ENCODE measurements at regions not wholly inside any gene's neighbourhood (a gene's known extent, or its start where the extent isn't known, plus 50 kb on each side); places are given as distances from the start of the nearest gene placed in this dataset.

DNA sequence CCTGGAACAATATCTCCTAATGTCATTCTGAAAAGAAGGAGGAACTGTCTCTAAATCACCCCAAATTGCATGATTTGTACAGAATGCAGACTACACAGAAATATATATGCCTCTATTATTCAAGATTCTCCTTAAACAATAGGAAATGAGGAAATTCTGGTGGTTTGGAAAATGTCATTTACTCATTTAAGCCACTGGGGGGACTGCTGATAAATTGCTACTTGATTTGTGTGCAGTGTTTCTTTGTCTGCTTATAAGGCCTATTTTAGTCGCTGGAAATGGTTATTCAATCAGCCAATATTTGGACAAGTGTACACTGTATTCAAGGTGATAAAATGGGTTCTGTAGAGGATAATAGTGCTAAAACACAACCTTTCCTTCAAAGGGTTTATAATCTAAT, 801.9 kb upstream of the CELF4 start:
- DNase-seq, result no peak

DNA sequence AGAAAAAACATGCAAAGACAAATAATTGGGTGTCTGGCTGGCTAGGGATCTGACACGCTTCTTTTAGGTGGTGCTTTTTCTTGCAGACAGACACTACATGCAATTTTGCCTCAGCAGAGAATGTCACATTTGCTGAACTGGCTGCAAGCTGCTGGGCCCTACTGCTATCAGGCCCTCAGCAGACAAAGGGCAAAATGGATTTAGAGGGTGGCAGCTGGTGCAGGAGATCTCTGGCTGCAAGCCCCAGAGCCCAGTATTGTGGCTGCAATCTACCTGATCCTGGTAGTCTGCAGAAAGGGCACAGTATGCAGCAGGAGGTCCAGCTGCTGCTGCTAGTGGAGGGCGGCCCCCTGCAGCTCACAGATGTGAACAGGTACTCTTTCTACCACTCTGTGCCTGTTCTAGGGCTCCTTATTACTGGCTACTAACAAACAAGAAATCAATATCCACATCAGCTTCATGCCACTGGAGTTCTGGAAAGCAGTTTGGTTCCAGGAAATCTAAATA, 796.7 kb upstream of the CELF4 start:
- DNase-seq, result peak; percentile 76

DNA sequence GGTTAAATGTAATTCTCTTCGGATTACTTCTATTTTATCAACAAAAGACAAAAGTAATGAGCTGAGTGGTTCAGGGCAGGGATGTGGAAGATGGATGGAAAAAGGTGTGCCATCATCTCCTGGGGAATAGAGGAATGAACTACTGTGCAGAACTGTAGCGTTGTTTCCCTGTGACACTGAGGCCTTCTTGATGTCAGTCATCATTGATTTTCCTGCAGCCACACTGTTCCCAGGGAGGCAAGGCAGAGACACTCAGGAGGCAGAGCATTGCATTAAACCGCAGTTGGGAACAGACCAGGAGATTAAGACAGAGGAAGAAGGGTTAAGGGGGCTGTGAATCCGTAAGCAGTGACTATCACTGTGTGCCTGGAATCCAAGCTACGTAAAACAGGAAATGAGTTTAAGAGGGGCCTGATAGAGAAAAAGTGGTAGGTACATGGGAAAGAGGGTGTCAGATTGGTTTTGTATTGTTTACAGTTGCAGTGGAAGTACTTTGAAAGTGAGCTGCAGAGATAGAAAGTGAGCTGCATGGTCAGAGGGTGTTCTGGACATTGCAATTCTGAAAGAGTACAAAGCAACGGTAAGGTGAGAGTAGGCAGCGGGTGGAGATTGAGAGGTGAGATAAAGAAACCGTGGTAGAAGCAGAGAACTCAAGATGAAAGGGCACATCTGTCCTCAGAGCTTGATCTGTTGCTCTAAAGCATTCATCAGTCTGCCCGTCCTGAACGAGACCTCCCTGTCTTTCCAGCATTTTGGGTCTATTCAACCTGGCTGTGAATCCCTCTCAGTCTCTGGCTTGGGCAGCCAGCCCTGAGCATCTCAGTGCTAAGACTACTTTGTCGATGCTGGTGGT, 793.4 kb upstream of the CELF4 start:
- DNase-seq, result no peak

DNA sequence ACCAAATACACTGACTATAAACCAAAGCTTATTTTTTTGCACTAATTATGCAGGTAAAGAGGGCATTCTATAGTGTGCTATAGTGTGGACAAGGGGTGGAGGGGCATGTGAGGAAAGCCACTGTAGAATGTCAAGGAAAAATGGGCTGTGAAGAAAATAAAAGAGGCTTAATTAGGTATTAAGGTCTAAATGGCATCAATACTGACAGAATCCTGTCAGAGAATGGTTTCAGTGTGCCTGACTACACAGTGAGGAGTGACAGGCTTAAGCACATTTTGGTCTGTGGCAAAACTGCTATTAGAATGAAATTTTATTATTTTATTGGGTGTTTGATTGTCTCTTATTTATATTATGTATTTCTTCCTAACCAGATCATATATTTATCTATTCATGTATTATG, 787.6 kb upstream of the CELF4 start:
- DNase-seq, result no peak

DNA sequence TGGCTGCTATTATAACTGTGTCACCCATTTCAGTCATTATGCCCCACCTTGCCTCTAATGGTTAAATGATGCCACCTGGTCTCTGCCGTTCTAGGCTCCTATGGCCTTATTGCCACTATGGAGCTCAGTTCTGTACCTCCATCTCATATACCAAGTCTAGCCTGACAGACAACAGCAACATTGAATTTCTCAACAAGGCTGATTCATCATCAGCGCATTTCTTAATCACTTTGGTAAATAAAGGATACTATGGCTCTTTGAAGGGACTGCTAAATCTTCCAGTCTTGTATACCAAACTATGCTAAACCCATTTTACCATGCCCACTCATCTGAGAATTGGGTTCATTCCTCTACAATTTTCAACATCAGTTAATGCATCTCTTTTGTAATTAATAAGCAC, 784.5 kb upstream of the CELF4 start:
- DNase-seq, result no peak

DNA sequence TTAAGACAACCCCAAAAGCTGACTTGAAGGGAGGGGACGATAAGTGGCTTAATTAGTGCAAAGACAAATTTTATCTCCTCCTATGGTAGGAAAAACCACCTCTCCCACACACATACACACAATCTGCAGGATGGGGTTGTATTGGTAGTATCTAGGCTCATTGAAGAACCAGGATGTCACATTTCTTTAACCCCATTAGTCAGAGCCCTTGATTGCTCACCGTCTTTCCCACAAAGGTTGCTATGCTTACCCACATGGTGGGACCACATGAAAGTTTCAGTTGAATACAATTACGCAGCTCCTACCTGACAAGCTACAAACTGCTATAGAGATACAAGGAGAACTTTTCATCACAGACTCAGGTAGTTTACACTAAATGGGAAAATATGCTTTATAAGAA, 765.0 kb upstream of the CELF4 start:
- no peak for DNase-seq

DNA sequence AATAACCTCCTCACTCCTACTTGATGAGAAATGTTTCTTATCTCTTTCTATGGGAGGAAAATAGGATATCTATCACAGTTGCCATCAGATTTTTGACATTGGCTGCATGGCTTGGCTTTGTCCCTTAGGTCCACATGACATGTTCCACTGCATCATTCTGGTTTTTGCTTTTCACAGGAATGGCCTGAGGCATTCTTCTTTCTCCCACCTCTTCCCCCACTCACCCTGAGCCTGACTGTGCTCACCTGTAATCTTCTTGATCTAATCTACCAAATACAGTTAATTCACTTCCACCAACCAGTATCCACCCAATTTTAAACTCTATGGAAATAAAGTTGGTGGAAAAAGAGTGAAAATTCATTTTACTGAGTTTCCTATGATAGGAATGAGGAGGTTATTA, 763.5 kb upstream of the CELF4 start:
- DNase-seq, result no peak

DNA sequence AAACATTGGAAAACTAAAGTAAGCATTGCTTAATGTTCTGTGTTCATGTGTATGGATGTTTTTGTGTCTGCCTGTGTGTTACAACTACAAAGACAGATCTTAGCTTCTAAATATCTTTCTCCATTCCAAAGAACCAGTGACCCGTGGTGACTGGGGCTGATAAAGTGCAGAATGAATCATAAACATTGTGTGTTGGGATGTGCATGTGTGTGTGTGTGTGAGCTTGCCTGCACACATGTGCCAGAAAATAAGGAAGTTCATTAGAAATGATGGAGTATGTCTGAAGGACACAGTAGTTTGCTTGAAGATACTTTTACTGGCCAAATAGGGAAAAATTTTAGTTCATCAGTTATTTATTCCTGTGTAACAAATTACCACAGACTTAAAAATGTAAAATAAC, 756.6 kb upstream of the CELF4 start:
- DNase-seq, result no peak

DNA sequence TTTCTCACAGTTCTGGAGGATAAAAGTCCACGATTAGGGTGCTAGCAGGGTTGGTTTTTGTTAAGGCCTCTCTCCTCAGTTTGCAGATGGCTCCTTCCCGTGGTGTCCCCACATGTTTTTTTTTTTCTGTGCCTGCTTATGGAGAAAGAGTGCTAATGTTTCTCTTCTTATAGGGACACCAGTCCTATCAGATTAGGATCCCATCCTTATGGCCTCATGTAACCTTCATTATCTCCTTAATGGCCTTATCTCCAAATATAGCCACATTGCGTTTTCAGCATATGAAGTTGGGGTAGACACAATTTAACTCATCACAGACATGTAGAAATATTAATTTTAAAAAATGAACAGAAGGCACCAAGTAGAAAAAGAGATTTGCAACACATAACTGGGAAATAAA, 755.7 kb upstream of the CELF4 start:
- DNase-seq, result no peak

DNA sequence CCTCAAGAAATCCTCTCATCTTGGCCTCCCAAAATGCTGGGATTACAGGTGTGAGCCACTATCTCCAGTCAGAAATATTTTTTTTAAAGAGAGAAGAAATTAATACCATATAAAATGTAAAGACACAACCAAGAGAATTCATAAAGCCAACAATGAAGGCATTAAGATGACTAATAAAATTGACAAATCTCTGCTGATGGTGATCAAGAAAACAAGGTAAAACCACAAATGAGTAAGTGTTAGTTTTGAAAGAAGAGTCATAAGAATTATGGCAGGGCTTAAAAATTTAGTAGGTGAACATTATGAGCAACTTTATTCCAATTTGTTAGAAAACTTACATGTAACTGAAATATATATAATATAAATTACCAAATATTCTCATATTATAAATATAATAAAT, 752.8 kb upstream of the CELF4 start:
- DNase-seq, result no peak

DNA sequence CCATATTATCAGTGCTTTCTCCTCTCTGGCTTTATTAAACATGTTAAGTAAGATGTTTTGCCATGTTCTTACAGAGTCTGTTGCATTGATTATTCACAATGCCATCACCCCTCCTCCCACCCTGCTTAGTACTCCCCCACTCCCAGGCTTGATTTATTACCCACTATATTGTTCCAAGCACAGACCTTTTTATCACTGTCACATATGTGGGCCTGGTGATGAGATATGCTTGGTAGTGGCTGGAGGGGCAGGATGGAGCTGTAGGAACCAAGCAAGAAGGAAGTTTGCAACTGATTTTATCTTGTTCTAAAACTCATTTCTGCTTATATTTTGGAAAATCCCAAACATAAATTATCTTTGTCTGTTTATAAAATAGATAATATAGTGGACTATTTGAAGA, 748.2 kb upstream of the CELF4 start:
- DNase-seq, result no peak

DNA sequence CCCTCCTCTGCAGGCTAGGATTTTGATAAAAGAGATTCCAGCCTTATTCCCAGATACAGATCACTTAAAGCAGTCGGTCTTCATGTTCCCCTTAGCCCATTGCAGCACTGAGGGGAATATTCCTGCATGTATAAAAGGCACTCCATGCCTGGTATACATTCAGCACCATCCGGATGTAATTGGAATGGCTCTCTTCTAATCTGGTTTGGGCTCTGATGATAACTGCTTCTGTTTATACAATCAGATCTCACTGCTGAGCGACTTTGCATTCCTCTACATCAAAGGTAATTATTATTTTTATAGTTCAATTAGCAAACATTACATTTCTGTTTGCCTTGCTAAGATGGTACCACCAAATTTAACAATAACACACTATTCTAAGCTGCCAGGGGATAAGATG, 746.9 kb upstream of the CELF4 start:
- no peak for DNase-seq

DNA sequence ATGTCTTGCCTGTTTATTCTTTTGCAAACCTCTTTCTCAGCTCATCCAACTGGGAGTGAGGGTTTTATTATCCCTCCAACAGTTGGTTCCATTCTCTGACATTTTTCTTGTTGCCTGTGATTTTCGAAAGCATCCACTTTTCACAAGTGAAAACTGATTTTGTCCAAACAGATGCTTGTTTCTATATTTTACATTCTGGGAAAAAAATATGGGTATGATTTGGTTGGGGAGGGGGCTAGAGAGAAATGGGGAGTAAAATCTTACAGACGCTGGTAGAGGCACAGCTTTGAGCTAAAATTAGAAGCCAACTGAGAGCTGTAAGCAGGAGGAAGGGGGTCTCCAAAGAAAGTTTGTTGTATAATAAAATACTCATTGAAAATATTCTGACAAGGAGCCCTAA, 745.3 kb upstream of the CELF4 start:
- no peak for DNase-seq

DNA sequence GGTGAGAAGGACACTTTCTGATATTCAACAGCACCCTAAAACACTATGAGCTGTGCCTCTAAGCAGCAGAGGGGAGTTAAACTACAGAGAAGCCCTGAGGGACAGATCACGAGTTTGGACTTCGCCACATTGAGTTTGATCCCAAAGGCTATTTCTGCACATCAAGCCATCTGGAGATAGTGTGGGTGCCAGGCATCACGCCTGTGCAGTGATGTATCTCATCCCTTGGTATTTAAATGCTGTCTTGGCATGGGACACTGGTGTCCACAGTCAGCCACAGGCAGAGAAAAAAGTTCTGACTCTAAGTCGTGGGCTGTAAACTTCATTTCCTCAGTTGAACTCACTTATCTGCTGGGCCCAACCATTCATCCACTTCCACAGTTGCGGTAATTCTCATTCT, 742.3 kb upstream of the CELF4 start:
- DNase-seq, result no peak

DNA sequence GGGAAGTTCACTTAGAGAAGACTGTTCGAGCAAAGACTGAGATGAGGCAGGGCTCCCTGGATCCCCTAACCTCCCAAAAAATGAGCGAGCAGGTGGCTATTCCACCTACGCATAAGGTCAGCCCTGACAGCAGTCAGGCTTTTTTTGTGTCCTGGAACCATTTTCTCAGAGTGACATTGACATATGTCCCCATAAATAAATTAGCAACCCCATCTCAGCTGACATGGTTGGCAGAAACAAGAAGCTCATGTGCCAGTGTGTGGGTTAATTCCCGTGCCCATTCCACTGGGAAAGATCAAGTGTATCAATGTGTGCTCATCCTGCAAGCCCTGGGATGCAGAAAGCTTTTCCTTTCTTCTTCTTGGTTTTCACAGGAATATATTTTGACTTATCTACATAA, 740.4 kb upstream of the CELF4 start:
- no peak for DNase-seq

DNA sequence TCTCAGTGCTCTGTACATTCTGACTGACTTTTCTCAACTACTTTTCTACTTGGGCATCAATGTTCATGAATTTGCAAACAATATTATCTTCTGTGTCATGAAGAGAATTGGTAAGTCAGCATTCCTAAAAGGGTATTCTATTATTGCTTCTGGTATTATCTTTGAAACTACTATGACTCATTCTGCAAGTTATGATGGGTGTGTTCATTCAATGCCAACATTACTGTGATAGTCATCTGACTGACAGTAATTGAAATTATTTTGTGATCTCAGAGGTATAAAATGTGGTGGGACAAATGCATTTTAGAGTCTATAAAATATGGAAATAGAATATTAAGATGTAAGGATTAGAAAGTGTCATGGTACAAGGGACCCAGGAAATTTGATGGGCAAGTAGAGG, 736.0 kb upstream of the CELF4 start:
- no peak for DNase-seq

DNA sequence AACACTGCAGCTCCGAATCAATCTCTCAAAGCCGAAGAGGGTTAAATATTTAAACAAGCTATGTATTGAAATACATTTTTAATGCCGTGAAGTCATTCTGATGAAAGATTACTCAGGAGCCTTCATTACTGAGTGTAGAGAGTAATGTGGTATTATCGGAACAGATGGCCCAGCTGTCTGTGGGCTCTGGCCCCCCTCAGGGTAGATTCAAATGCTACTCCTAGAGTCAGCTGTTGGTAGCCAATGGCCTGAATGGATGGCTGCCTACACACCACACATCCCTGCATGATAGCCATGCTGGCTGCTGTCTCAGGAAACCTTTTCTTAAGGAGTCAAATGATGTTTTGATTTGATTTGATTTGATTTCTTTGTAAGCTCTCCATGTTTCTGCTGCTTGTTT, 732.3 kb upstream of the CELF4 start:
- no peak for DNase-seq

DNA sequence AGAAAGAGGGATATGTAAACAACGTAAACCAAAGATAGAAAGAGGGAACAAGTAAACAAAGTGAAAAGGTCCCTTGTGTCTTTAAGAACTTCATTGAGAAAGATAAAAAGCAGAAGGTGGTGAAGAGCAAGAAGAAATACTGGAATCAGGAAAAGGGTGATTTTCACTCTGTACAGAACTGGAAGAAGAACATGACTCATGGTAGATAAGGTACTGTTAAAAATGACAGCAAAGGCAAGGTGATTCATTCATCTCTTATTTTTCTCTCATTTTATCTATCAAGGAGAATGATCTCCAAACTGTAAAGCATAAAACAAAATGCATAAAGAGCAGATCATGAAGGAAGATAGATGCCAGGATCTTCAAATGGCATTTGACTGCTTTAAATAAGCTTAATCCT, 724.6 kb upstream of the CELF4 start:
- DNase-seq, result no peak

DNA sequence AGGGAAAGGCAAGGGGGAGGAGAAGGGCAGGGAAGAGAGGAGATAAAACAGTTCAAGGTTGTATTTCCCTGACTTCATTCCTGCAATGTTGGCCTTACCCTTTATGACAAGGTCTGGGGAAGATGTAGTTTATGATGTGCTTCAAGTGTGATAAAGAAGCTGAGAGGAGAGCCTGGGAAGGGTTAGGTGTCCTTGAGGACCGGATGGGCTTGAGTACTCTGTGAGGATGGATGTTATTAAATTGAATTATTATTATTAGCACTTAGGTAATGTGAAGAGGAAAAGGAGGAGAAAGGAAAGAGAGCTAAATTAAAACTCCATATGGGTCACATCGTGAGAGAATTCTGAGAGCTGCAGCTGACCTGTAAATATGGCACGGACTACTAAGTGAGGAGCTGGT, 719.4 kb upstream of the CELF4 start:
- DNase-seq, result no peak

DNA sequence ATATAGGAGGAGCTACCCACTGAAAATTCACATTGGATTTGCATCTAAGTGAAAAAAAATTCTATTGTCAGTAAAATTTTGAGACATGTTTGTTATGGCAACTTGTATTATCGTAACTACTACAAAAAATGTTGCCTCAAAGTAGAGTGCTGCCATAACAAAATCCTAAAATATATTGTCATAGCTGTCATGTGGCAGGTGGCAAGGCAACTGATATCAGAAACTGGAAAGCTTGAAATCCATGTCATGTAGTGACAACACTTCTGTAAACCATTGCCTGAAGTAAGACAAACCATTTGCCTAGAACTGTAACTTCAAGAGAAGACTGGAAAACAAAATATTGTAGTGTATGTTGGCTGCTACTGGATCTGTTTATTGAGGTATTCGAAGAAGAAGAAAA, 697.5 kb upstream of the CELF4 start:
- no peak for DNase-seq

DNA sequence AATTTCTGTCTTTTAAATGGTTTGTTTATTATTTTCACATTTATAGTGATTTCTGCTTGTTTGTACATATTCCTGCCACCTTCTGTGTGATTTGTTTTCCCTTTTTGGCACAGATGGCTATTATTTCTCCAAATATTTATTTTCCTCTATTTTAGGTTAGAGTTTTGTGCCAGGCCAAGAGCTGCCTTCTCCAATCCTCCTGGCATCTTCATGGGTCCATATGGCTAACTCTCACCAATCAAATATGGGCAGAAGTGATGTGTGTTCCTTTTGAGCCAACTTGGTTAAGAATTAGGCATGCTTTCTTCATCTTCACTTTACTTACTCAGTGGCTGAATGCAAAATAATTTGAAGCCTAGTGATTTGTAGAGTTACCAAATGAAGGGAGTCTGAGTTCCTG, 697.1 kb upstream of the CELF4 start:
- DNase-seq, result no peak

DNA sequence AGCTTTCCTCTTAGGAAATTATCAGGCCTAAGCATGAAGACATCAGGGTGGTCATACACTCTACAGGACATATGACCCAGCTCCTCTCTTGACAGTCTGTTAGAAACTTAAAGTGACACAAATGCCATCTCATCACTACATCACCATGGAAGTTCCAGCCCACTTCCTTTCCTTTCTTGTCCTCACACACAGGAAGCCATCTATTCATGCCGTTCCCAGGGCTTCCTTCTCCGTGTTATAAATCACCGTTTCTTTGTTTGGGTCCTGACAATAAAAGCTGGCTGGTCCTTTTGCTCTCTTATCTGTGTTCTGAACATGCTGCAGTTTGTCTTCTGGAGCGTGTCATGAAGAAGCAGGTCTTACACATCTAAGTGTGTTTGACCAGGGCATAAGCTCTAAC, 692.1 kb upstream of the CELF4 start:
- no peak for DNase-seq

DNA sequence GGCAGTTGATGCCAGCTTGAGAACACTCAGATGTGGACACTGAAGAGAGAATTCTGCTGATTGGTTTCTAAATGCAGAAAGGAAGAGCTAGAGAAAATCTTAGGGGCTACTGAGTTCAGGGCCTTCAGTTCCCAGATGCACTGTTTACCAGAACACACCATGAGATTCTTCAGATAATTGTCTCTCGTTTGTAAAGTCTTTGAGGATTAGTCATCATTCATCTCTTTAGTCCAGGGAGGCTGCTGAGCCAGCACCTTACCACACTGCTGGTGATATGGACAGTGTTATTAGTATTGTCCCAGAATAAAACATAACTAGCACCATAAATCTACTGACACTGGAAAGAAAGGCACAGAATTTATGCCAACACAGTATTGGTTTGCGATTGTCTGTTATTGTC, 690.8 kb upstream of the CELF4 start:
- DNase-seq, result no peak

DNA sequence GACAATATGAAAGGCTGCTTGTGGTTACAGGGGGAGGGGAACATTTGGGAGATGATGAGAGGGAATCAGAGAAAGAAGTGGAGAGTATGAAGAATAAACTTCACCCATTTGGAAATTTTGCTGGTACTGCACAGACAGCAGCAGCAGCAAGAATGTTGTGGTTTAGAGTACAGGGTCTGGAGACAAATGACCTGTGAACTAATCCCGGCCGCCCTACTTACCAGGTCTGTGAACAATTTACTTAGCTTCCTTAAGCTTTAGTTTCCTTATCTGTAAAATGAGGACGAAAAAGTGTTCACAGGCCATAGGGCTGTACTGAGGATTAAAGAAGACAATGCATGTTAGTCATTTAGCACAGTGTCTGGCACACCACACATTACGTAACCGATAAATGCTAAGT, 685.4 kb upstream of the CELF4 start:
- no peak for DNase-seq

DNA sequence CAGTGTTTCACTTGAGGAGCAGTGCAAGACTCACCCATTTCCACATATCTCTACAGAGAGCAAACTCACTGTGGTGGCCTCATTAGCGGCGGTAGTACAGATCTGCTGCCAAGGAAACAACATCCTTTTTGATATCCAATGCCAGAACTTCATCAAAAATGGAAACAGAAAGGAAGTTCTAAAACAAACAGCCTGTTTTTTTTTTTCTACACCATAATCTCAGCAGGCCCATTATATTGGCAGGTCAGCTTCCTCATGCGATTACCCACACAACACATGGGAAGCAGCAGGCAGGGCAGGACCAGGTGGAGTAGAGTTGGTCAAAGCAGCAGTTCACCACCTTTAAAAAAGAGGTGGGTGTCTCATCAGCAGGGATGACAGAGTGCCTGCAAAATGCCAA, 678.9 kb upstream of the CELF4 start:
- no peak for DNase-seq
